HCT116 (cell line): ENCODE measurements at regions not wholly inside any gene's neighbourhood (a gene's known extent, or its start where the extent isn't known, plus 50 kb on each side); places are given as distances from the start of the nearest gene placed in this dataset.
"Not testable (repeated sequence)": the region's sequence is repeated elsewhere in the genome, so short reads cannot be mapped to it uniquely, and the experiment has no call there.

Experiments
- ATAC-seq: fragments of 200-7000 bp; cut with Tn5 transposase; 2 replicates; pipeline ENCODE4 v1.9.1; 2020; ENCODE audit warnings: mild to moderate bottlenecking, moderate library complexity
- BruUV-seq: library from RNA; stranded (reverse); fragments of 400-500 nt; replicated peaks from 2 replicates; lab custom pipeline; 2021; lab: Mats Ljungman, UMichigan
- CTCF ChIA-PET: fragments of 300-600 bp; sonication (Branson Sonifier 250); formaldehyde crosslinking; loops from one replicate; lab custom pipeline; 2021; ENCODE audit warnings: antibody characterized with exemption; lab: Charles Lee
- POLR2A ChIA-PET: fragments of 300-600, 350-600 bp; sonication (Branson Sonifier 250); formaldehyde crosslinking; loops from one replicate; lab custom pipeline; 2021; ENCODE audit warnings: antibody characterized with exemption; lab: Charles Lee
- RAD21 ChIA-PET, 2 experiments: fragments of 300-600 bp; sonication (Branson Sonifier 250); formaldehyde crosslinking; loops; one replicate each; lab custom pipeline; 2023; ENCODE audit warnings: low total read pairs in 2 of 2; ENCODE audit not compliant: uncharacterized antibody in 2 of 2, unreplicated experiment in 2 of 2, low non-redundant PET in 1 of 2; lab: Charles Lee
- DNase-seq: peaks from one replicate; pipeline ENCODE4 v3.0.0-alpha.2; 2010; ENCODE audit warnings: low read depth, low spot score
- H2AFZ ChIP-seq: fragments of 200-600 bp; shearing (Covaris generic), sonication (generic); 2 replicates; pipeline ENCODE4 v1.6.1; 2017; ENCODE audit warnings: low read depth, mixed run types, mixed read lengths, antibody characterized with exemption, low read length; ENCODE audit not compliant: poor library complexity, severe bottlenecking
- H3K27ac ChIP-seq: 2 replicates; pipeline ENCODE4 v1.5.1; 2012; ENCODE audit warnings: low read depth, low read length
- H3K27me3 ChIP-seq: fragments of 200-600 bp; sonication (generic); 2 replicates; pipeline ENCODE4 v1.6.1; 2016; ENCODE audit warnings: mixed run types, low read length, mixed read lengths; ENCODE audit not compliant: insufficient read depth
- H3K36me3 ChIP-seq, 2 experiments: fragments of 200-500 bp in 1 of 2; fragments of 200-600 bp in 1 of 2; sonication (Bioruptor generic) in 1 of 2; sonication (generic) in 1 of 2; 2 replicates each; pipeline versions ENCODE4 v1.5.1 to v1.6.1; 2014 to 2016; ENCODE audit warnings: low read length in 2 of 2, inconsistent platforms in 1 of 2, mixed read lengths in 1 of 2, mixed run types in 1 of 2; ENCODE audit not compliant: insufficient read depth in 2 of 2, control insufficient read depth in 1 of 2
- H3K4me1 ChIP-seq, 2 experiments: fragments of 200-600 bp in 1 of 2; sonication (generic) in 1 of 2; 2 replicates each; pipeline versions ENCODE4 v1.5.1 to v1.6.1; 2012 to 2017; ENCODE audit warnings: low read length in 2 of 2, inconsistent platforms in 1 of 2, mild to moderate bottlenecking in 1 of 2, mixed read lengths in 1 of 2, mixed run types in 1 of 2, moderate library complexity in 1 of 2; ENCODE audit not compliant: insufficient read depth in 2 of 2, control insufficient read depth in 1 of 2
- H3K4me2 ChIP-seq: fragments of 200-600 bp; sonication (generic); 2 replicates; pipeline ENCODE4 v1.6.1; 2017; ENCODE audit warnings: mixed run types, low read length, mixed read lengths
- H3K4me3 ChIP-seq, 2 experiments: fragments of 200-600 bp in 1 of 2; sonication (generic) in 1 of 2; replicated peaks in 1 of 2; 2 replicates each; pipeline ENCODE4 v1.5.1; 2011 to 2016; ENCODE audit warnings: low read length in 2 of 2, control low read depth in 1 of 2, low read depth in 1 of 2, mild to moderate bottlenecking in 1 of 2, mixed read lengths in 1 of 2, mixed run types in 1 of 2
- H3K79me2 ChIP-seq: fragments of 200-600 bp; sonication (generic); 2 replicates; pipeline ENCODE4 v1.6.1; 2017; ENCODE audit warnings: mild to moderate bottlenecking, mixed run types, low read length, moderate library complexity, mixed read lengths; ENCODE audit not compliant: insufficient read depth
- H3K9ac ChIP-seq: fragments of 200-600 bp; sonication (generic); 2 replicates; pipeline ENCODE4 v1.6.1; 2016; ENCODE audit warnings: low read length, mixed read lengths
- H3K9me2 ChIP-seq: fragments of 200-600 bp; sonication (generic), shearing (Covaris generic); 2 replicates; pipeline ENCODE4 v1.6.1; 2017; ENCODE audit warnings: mixed run types, mild to moderate bottlenecking, moderate library complexity; ENCODE audit not compliant: insufficient read depth
- H3K9me3 ChIP-seq, 2 experiments: fragments of 200-500 bp in 1 of 2; fragments of 200-600 bp in 1 of 2; sonication (Bioruptor generic) in 1 of 2; sonication (generic) in 1 of 2; 2 replicates each; pipeline ENCODE4 v1.6.1; 2014 to 2017; ENCODE audit warnings: low read length in 2 of 2, mixed read lengths in 2 of 2, inconsistent platforms in 1 of 2, low read depth in 1 of 2, mild to moderate bottlenecking in 1 of 2, mixed run types in 1 of 2, moderate library complexity in 1 of 2; ENCODE audit not compliant: control insufficient read depth in 1 of 2, insufficient read depth in 1 of 2
- H4K20me1 ChIP-seq: fragments of 200-600 bp; sonication (generic), shearing (Covaris generic); 2 replicates; pipeline ENCODE4 v1.6.1; 2017; ENCODE audit warnings: mixed run types, mild to moderate bottlenecking, moderate library complexity; ENCODE audit not compliant: insufficient read depth
- ATF3 ChIP-seq: IDR thresholded peaks from 2 replicates; pipeline ENCODE4 v1.6.1; 2012
- CBX3 ChIP-seq: IDR thresholded peaks from 2 replicates; pipeline ENCODE4 v1.6.1; 2012; ENCODE audit warnings: low read depth
- CEBPB ChIP-seq: IDR thresholded peaks from 2 replicates; pipeline ENCODE4 v1.6.1; 2012; ENCODE audit warnings: low read depth
- EGR1 ChIP-seq: IDR thresholded peaks from 2 replicates; pipeline ENCODE4 v1.6.1; 2012; ENCODE audit warnings: low read depth
- EZH2 ChIP-seq: fragments of 200-600 bp; sonication (generic); IDR thresholded peaks from 2 replicates; pipeline ENCODE4 v1.6.1; 2017; ENCODE audit warnings: antibody characterized with exemption, mixed run types
- POLR2A ChIP-seq: IDR thresholded peaks from 2 replicates; pipeline ENCODE4 v1.7.0; 2011; ENCODE audit warnings: borderline replicate concordance; ENCODE audit not compliant: insufficient read depth, insufficient read length; ENCODE audit errors: extremely low read depth
- POLR2AphosphoS5 ChIP-seq: IDR thresholded peaks from 2 replicates; pipeline ENCODE4 v1.6.1; 2011; ENCODE audit warnings: mild to moderate bottlenecking, low read depth, low read length, moderate library complexity
- SP1 ChIP-seq: IDR thresholded peaks from 2 replicates; pipeline ENCODE4 v1.6.1; 2012; ENCODE audit warnings: low read depth
- TCF7L2 ChIP-seq: IDR thresholded peaks from 2 replicates; pipeline ENCODE4 v1.7.0; 2011; ENCODE audit warnings: borderline replicate concordance, inconsistent platforms; ENCODE audit not compliant: insufficient read depth, insufficient read length; ENCODE audit errors: extremely low read depth
- YY1 ChIP-seq: IDR thresholded peaks from 2 replicates; pipeline ENCODE4 v1.6.1; 2011; ENCODE audit warnings: low read length, low read depth, moderate library complexity, mild to moderate bottlenecking; ENCODE audit not compliant: insufficient replicate concordance; ENCODE audit errors: extremely low read depth
- intact Hi-C: fragments of 100-400 bp; cut with micrococcal nuclease; formaldehyde crosslinking; loops from 2 replicates; pipeline ENCODE4 v1.10.0; 2022

- no peak for DNase-seq
Observed at GRCh38 chr3:170651260-170651845, 65.5 kb upstream of the SLC7A14 start.

GRCh38 chr3:170650557-170650956 is 64.7 kb upstream of the SLC7A14 start:
- H3K27ac ChIP-seq, H3K4me1 ChIP-seq, intact Hi-C loops, ATAC-seq, H3K9ac ChIP-seq, H2AFZ ChIP-seq, H3K36me3 ChIP-seq, BruUV-seq, H3K9me3 ChIP-seq, H3K79me2 ChIP-seq, H4K20me1 ChIP-seq, H3K4me3 ChIP-seq, POLR2A ChIA-PET, H3K27me3 ChIP-seq, CTCF ChIA-PET, DNase-seq, RAD21 ChIA-PET, H3K9me2 ChIP-seq, H3K4me2 ChIP-seq: not testable (repeated sequence)

More at GRCh38 chr3:170651260-170651845, 65.5 kb upstream of the SLC7A14 start:
- H4K20me1 ChIP-seq, result no peaks in the 10 kb centered on the region
- no peak overlapping the region for H3K9ac ChIP-seq
- no peaks in the 10 kb centered on the region for H3K9me2 ChIP-seq
- H3K27me3 ChIP-seq, result peaks cover 5% of the 10 kb centered on the region; the same call in 1 of the 2 replicates
- H3K27ac ChIP-seq, result no peak overlapping the region
- CTCF ChIA-PET, result no interaction called here
- H3K4me1 ChIP-seq, result no peaks in the 10 kb centered on the region
- RAD21 ChIA-PET, result no interaction called here
- intact Hi-C loops, result no loop called here
- no peaks in the 10 kb centered on the region for H3K79me2 ChIP-seq
- H2AFZ ChIP-seq, result no peak overlapping the region
- POLR2A ChIA-PET, result no interaction called here
- H3K9me3 ChIP-seq, result no peaks in the 10 kb centered on the region
- no TSS peak for BruUV-seq
- H3K4me3 ChIP-seq, result no peak overlapping the region
- H3K36me3 ChIP-seq, result no peaks in the 10 kb centered on the region
- no peak for ATAC-seq
- no peak for TF ChIP-seq EZH2
- TF ChIP-seq ATF3, result no peak
- no peak for TF ChIP-seq CEBPB
- no peak for TF ChIP-seq TCF7L2
- TF ChIP-seq CBX3, result no peak
- TF ChIP-seq SP1, result no peak
- TF ChIP-seq EGR1, result no peak
- no peak for TF ChIP-seq POLR2AphosphoS5
- TF ChIP-seq YY1, result no peak
- no peak for TF ChIP-seq POLR2A
- TF ChIP-seq, all 23 proteins: peak for 0
- H3K4me2 ChIP-seq, result no peak overlapping the region
